ENCODE measurements at regions not wholly inside any gene's neighbourhood (a gene's known extent, or its start where the extent isn't known, plus 50 kb on each side); places are given as distances from the start of the nearest gene placed in this dataset.
"Not testable (repeated sequence)": the region's sequence is repeated elsewhere in the genome, so short reads cannot be mapped to it uniquely, and the experiment has no call there.

DNA sequence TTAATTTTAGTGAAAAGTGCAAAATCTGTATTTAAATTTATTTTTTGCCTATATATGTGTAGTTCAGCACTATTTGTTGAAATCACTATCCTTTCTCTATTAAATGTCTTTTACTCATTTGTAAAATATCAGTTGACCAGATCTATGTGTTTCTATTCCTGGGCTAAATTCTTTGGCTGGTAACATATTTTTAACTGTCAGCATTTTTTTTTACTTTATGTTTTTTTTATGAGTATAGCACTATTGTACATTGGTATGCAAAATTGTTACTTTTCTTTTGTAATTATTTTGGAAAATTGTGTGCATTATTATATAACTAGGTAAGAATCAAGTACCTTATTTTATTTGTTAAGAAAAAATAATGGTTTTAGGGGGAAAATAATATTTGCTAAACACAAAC, 582.8 kb upstream of the ADGRB3 start:
- no peak for DNase-seq

DNA sequence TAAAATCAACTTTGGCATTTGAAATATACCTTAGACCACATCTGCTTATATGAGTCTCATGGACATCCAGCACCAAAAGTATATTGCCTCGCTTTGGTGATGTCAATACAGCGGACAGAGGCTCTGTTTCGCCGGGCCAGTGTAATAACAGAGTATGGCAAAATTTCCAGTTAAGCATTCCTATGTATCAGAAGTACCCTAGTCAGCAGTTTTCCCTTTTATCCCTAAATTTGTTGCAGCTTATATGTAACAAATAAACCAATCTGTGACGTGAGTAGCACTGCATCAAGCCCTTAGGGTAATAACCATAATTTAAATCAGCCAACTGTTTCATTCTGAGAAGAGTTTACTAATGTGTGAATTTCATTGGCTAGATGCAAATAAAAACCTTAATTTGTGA, 585.5 kb upstream of the ADGRB3 start:
- no peak for DNase-seq

- DNase-seq, result no peak
These were observed 588.3 kb upstream of the ADGRB3 start for GRCh38 chr6:68046756-68047155.

DNA sequence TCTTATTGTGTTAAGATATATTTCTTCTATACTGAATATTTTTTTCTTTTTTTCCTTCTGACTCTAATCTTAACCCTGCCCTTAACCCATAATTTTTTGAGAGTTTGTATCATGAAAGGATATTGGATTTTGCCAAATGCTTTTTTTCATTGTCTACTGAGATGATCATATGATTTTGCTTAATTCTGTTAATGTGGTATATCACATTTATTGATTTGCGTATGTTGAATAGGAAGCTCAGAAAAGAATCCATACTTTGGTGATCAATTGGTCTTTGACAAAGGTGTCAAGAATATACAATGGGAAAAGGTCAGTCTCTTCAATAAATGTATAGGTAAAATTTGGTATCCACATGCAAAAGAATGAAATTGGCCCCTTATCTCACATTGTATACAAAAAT, 588.8 kb upstream of the ADGRB3 start:
- no peak for DNase-seq

- no peak for DNase-seq
These were observed 589.9 kb upstream of the ADGRB3 start for GRCh38 chr6:68045193-68045592.

DNA sequence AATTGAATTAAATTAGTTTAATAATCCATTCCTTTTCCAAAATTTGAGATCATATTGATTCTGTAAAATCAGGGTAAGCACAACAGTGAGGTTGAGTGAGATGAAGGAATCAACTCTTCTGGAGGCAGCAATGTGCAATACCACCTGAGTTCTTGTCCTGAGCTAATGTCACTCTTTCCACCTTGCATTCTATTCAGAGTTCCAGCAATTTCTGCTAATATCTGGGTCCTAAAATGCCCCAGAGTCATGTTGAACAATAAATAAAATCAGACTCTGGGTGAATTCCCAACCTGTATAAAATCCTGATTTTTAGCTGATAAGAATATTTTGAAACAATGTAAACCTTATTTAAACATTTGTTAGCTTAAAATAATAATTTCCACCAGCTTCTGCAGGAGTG, 590.8 kb upstream of the ADGRB3 start:
- no peak for DNase-seq

GRCh38 chr6:68043122-68043398, 592.0 kb upstream of the ADGRB3 start:
- DNase-seq, result no peak

GRCh38 chr6:68042339-68043121, 592.6 kb upstream of the ADGRB3 start:
- no peak for DNase-seq

GRCh38 chr6:68040780-68041179, 594.3 kb upstream of the ADGRB3 start:
- DNase-seq, result no peak

DNA sequence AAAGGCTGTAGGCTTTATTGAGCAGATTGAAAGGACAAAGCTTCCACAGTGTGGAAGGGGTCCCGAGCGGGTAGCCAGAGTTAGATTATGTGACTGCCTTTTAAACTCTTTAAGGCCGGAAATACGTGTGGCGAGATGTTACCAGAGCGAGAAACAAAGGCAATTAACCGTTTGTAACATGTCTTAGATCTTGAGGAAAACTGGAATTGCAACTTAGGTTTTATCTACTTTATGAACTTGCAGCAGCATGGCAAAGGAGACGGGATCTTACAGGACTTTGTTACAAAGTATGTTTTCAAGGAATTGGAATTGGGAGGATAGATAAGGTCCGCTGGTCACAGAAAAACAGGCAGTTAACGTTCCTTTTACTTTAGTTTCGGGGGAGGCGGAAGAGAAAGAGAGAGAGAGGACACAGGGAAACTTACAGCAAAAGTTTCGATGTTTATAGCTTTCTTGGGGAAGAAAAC, 594.7 kb upstream of the ADGRB3 start:
- no peak for DNase-seq

- no peak for DNase-seq
These were observed 595.3 kb upstream of the ADGRB3 start for GRCh38 chr6:68039641-68040311.

- DNase-seq, result no peak
These were observed 596.2 kb upstream of the ADGRB3 start for GRCh38 chr6:68038815-68039408.

GRCh38 chr6:68032217-68032616, 602.9 kb upstream of the ADGRB3 start:
- no peak for DNase-seq

GRCh38 chr6:68031054-68031453, 604.0 kb upstream of the ADGRB3 start:
- no peak for DNase-seq

DNA sequence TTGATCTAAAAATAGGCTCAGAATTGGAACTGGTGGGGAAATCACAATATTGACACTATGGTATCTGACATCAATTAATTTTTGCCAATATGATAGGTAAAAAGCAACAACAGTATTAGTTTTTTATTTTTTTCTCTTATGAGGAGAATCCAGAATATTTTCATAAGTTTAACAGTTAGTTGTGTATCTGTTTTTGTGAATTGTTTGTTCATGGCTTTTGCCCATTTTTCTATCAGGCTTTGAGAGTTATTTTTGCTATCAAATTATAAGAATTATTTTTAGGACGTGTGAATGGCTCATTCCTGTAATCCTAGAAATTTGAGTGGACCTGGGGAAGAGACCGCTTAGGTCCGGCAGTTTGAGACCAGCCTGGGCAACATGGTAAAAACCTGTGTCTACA, 608.6 kb upstream of the ADGRB3 start:
- DNase-seq, result no peak

- DNase-seq, result no peak
These were observed 609.3 kb upstream of the ADGRB3 start for GRCh38 chr6:68025764-68026163.

DNA sequence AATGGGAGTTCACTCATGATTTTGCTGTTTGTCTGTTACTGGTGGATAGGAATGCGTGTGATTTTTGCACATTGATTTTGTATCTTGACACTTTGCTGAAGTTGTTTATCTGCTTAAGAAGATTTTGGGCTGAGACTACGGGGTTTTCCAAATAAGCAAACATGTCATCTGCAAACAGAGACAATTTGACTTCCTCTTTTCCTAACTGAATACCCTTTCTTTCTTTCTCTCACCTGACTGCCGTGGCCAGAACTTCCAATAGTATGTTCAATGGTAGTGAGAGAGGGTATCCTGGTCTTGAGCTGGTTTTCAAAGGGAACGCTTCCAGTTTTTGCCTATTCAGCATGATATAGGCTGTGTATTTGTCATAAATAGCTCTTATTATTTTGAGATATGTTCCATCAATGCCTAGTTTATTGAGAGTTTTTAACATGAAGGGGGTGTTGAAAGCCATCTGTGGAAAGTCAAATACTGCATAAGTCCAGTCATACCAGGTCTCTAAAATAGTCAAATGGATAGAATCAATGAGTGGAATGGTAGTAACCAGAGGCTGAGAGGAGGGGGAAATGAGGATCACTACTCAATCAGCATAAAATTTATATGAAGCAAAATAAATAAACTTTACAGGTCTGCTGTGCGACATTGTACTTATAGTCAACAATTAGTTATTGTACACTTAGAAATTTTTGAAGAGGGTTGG, 610.4 kb upstream of the ADGRB3 start:
- DNase-seq, result no peak

DNA sequence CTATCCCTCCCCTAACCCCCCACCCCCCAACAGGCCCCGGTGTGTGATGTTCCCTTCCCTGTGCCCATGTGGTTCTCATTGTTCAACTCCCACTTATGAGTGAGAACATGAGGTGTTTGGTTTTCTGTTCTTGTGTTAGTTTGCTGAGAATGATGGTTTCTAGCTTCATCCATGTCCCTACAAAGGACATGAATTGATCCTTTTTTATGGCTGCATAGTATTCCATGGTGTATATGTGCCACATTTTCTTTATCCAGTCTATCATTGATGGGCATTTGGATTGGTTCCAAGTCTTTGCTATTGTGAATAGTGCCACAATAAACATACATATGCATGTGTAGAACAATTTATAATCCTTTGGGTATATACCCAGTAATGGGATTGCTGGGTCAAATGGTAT, 612.1 kb upstream of the ADGRB3 start:
- not testable (repeated sequence) for DNase-seq

- DNase-seq, result no peak
These were observed 621.1 kb upstream of the ADGRB3 start for GRCh38 chr6:68013780-68014515.

DNA sequence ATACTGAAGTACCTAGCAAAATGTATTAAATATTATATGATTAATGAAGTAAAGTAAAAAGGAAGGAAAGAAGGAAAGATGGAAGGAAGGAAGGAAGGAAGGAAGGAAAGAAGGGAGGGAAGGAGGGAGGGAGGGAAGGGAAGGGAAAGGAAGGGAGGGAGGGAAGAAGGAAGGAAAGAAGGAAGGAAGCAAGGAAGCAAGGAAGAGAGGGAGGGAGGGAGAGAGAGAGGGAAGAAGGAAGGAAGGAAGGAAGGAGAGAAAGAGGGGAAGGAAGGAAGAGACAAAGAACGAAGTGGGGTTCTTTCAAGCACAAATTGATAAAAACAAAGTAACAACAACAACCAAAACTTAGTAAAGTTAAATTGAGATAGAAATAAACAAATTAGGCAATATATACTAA, 622.3 kb upstream of the ADGRB3 start:
- DNase-seq, result no peak

DNA sequence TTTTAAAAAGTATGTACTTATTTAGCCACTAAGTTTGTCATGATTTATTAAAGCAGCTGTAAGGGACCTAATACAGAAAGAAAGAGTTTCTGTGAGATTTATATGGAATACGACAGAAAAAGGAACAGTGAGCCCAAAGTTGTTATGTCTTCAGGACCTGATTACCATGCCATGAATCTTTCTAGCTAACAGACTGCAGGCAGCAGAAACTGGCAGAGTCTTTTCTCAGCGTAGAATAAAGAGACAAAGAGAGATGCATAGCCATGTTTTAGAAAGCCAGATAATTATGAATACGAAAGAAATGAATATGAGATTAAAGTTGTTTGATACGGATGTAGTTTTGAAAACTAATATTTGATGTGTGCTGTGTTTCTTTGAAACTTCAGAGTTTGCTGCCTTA, 624.1 kb upstream of the ADGRB3 start:
- DNase-seq, result no peak

- no peak for DNase-seq
These were observed 626.6 kb upstream of the ADGRB3 start for GRCh38 chr6:68008445-68008844.

- no peak for DNase-seq
These were observed 627.4 kb upstream of the ADGRB3 start for GRCh38 chr6:68007717-68008116.

All from SHP77 treated with DMSO at 0.1 percent for 48 hours (cell line).